GM23338 (cell line): ENCODE measurements at regions not wholly inside any gene's neighbourhood (a gene's known extent, or its start where the extent isn't known, plus 50 kb on each side); places are given as distances from the start of the nearest gene placed in this dataset.

Experiments used
- CTCF ChIP-seq, 2 experiments: fragments of 200-600 bp in 1 of 2; sonication (generic) in 1 of 2; conservative IDR thresholded peaks; 2 replicates each; pipeline versions ENCODE4 v1.5.1 to v1.6.1; 2016 to 2017; ENCODE audit warnings: antibody characterized with exemption in 2 of 2, low read depth in 2 of 2, mild to moderate bottlenecking in 2 of 2, moderate library complexity in 1 of 2
- EZH2phosphoT487 ChIP-seq: fragments of 200-600 bp; sonication (generic); IDR thresholded peaks from one replicate; pipeline ENCODE4 v1.8.1; 2018; ENCODE audit warnings: antibody characterized with exemption; ENCODE audit not compliant: unreplicated experiment
- STAT1 ChIP-seq: IDR thresholded peaks from one replicate; pipeline ENCODE4 v1.6.1; 2016; ENCODE audit warnings: antibody characterized with exemption; ENCODE audit not compliant: unreplicated experiment
- TF ChIP-seq, protein P1 (sequence below): IDR thresholded peaks from one replicate; pipeline ENCODE4 v1.6.1; 2018; ENCODE audit warnings: antibody characterized with exemption; ENCODE audit not compliant: unreplicated experiment

DNA sequence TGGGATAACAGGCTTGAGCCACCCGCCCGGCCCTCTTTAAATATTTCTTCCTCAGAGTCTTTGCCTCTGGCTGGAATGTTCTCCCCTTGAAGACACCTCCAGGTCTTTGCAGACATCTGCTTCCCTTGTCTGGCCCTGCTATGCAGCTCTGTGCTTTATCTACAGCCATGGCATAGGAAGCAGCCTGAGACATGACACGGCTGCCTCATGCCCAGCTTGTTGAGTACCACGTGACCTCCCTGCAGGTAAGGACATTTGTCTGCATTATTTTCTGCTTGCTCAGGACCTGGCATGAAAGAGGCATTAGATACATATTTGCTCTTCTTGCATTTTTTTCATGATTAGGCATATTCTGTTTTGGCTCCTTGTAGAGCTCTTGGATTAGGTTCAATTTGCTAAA is 113.8 kb upstream of the KLF6 start:
- TF ChIP-seq CTCF (conservative IDR thresholded peaks at IDR 0.05; ENCODE audit: low read depth in 2 of 2) (no peak), STAT1 (no peak), EZH2phosphoT487 (no peak)
- TF ChIP-seq, protein P1, sequence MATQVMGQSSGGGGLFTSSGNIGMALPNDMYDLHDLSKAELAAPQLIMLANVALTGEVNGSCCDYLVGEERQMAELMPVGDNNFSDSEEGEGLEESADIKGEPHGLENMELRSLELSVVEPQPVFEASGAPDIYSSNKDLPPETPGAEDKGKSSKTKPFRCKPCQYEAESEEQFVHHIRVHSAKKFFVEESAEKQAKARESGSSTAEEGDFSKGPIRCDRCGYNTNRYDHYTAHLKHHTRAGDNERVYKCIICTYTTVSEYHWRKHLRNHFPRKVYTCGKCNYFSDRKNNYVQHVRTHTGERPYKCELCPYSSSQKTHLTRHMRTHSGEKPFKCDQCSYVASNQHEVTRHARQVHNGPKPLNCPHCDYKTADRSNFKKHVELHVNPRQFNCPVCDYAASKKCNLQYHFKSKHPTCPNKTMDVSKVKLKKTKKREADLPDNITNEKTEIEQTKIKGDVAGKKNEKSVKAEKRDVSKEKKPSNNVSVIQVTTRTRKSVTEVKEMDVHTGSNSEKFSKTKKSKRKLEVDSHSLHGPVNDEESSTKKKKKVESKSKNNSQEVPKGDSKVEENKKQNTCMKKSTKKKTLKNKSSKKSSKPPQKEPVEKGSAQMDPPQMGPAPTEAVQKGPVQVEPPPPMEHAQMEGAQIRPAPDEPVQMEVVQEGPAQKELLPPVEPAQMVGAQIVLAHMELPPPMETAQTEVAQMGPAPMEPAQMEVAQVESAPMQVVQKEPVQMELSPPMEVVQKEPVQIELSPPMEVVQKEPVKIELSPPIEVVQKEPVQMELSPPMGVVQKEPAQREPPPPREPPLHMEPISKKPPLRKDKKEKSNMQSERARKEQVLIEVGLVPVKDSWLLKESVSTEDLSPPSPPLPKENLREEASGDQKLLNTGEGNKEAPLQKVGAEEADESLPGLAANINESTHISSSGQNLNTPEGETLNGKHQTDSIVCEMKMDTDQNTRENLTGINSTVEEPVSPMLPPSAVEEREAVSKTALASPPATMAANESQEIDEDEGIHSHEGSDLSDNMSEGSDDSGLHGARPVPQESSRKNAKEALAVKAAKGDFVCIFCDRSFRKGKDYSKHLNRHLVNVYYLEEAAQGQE = no peak
